GM21515 (cell line): ENCODE measurements at regions not wholly inside any gene's neighbourhood (a gene's known extent, or its start where the extent isn't known, plus 50 kb on each side); places are given as distances from the start of the nearest gene placed in this dataset.

Experiments
- ATAC-seq: cut with Tn5 transposase; IDR thresholded peaks from one replicate; pipeline ENCODE4 v1.9.1; 2021; ENCODE audit not compliant: unreplicated experiment

DNA sequence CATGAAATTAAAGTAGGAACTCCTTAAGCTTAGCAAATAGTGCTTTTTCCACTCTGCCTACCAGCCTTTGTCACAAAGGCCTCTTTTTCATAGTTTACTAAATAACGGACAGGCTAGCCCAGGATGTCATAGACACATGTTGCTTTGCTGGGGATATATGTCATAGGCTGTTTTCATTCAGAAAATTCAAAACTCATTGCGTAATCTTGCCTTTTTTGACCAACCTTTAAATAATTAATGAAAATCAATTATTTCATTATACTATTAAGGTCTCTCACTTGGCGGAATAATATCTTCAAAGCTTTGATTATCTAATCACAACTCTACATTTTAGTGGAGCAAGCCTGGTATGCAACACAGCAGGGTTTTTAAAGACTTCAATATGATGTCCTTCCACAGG is 1245.7 kb upstream of the LRRTM1 start:
- no peak for ATAC-seq

DNA sequence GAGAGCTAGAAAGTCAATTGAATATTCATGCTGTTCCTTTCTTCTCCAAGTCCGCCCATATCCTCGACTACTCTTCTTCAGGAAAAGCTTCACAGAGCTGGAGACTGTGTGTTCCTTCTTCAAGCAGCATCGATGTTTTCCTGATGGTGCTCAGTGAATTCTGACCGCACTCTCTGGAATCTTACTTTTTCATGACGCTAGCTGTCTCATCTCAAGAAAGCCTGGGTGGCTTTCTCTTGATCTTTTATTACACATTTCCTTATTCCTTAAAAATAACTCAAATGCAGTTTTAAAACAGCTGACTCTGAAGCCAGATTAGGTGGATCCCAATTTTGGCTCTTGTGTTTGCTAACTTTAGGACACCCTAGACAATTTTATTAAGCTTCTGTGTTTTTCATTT is 1245.1 kb upstream of the LRRTM1 start:
- ATAC-seq: no peak

DNA sequence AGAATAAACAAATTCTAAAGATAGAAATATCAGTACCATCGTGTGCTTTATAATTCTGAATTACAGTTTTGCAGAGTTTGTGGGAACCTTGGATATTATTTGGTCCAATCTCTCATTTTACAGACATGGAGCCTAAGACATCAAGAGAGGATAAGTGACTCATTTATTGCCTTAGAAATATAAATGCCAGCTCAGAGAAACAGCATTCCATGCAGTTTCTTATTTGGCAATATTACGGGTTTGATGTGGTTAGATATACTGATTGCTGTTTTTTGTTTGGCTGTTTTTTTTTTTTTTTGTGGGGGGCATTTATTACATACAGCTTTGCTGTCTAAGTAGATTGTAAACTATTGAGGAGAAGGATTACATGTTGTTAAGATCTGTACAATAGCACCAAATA is 1241.1 kb upstream of the LRRTM1 start:
- ATAC-seq: no peak

DNA sequence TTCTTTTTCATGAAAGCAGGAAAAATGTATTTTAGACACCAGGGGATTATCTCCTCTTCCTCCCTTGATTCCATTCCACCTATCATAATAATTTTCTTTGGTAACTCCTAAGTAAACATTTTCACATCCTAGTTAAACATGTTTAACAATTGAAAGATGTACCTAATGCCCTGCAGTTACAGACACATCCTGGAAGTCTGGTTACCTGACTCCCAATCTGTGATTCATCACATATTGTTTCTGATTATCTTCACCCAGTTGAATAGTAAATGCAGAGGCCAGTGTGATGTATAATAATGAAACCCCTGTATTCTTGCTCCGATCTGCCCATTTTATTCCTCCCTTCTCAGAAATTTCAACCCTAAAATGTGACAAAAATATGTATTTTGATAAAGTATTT is 1237.6 kb upstream of the LRRTM1 start:
- ATAC-seq: no peak

DNA sequence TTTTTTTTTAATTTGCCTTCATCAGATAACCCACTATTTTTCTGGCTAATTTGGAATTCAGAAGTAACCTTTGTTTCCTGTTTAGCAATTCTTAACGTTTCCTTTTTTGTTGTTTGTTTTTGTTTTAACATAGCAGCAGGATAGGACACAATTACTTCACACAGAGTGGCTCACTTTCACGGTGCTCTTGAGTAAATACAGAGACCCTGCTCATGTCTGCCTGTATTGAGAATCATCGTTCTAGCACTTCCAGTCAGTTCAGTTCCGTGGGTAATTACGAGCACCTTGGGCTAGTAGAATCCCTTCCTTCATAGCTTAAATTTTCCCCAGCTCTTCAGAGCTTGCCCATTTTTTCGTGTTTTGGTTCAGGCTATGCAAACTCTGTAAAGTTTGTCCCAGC is 1225.4 kb upstream of the LRRTM1 start:
- no peak for ATAC-seq

DNA sequence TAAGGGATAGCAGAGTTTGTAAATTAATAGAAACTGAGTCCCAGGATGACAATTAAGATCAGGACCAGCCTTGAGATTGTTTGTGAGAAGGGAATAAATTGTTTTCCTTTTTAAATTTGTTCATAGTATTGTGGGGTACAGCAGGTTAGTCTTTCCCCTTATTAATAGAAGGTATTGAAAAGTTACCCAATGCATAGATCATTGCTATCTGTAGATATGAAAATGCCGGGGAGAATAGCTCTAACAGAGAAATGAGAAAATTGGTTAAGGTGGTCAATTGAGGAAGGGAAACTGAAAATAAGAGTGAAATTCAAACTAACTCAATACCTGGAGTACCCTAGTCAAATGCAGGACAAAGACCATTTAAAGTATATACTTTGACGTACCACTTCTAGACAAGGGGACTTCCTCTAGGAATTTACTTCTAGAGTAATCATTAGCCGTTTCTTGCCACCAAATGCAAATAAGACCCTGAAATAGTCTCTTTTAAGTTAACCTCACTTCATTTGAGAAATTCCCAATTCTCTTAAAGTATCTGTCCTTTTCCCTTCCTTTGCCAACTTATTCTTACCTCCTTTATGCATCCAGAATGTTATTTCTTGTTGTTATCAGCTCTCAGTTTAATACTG is 1224.4 kb upstream of the LRRTM1 start:
- no peak for ATAC-seq

DNA sequence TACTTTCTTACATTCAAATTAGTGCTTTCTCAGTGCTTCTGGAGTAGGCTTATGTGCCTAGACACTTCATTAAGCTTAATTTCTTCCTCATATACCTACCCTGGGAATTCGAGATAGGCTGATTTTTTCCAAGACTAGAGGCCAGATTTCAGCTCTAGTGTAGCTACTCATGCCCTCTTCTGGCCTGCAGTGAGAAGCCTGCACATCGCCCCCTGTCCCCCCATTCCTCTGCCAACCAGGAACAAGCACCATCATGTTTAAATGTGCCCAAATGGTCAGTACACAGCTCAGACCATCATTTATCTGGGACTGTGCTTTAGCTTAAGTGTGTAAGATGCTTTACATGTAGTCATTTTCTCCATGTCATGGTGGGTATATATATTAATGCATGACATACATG is 1218.8 kb upstream of the LRRTM1 start:
- ATAC-seq: no peak

DNA sequence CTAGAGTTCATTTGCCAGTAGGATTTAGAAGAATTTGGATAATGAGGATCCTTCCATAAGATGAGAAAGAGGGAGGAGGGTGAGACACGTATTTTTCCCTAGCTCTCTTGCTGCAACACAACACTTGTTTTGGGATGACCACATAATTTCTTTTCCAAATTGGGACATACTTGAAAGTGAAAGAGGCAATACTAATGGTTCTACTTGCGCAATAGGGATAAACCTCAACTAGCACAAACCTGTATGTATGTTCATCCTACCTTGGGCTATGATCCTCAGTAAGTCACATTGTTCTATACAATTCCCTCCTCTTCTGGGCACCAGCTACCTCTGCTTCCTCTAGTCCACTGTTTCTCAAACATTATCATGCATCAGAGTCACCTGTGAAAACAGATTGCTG is 1208.8 kb upstream of the LRRTM1 start:
- no peak for ATAC-seq

DNA sequence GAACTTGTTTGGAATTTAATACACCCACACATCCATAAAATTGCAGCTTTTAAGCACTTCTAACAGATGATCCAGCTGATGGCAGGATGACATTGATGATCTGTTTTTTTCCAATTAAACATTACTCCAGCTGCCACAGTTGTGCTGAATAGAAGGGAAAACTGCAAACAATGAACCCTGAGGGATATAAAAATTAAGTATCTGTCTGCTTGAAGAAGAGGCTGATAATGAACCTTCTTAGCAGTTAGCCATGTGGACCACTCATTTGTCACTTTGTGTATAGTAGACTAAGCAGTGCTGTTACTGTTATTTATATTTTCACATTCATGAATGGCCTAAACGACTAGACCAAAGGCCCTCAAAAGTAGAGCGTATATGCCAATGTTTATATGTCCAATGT is 1201.0 kb upstream of the LRRTM1 start:
- ATAC-seq: no peak

DNA sequence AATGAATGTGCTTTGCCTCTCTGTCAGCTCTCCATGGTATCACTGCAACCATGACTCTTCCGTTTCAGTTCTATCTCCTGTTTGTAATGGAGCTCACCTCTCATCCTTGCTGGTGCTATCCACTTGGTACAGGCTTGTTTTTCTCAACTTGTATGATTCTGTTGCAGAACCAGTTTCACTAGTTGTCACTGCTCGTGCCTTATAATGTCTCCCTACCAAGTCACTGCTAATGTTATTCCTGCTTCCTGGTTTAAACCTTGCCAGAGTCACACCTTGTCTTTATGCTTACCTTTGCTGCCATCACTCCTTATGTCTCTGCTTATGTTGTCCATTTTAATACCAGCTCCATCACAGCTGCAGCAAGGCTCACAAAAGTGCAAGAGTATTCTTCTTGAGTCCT is 1191.0 kb upstream of the LRRTM1 start:
- no peak for ATAC-seq

DNA sequence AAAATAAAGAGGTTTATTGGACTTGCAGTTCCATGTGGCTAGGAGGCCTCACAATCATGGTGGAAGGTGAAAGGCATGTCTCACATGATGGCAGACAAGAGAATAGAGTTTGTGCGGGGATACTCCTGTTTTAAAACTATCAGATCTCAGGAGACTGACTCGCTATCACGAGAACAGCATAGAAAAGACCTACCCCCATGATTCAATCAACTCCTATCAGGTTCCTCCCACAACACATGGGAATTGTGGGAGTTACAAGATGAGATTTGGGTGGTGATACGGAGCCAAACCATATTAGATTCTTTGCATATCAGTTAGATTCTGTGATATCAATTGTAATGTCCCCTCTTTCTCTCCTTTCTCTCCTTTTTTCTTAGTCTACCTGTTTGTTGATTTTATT is 1178.7 kb upstream of the LRRTM1 start:
- no peak for ATAC-seq

DNA sequence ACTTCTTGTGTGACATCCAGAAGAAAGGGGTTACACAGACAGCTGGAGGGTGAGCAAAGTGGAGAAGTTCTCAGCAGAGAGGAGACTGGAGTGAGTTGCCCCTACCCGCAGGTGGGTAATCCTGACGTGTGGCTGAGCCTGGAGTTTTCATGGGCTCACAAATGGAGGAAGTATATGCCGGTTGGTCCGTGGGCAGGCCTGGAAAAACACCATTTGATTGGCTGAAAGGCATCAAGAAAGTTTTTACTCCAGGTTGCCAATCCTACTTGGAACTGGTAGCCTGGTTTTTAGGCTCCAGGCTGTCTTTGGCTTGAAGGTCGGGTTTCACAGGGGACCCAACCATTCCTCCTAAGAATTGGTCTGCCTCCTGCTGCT is 1177.4 kb upstream of the LRRTM1 start:
- no peak for ATAC-seq

DNA sequence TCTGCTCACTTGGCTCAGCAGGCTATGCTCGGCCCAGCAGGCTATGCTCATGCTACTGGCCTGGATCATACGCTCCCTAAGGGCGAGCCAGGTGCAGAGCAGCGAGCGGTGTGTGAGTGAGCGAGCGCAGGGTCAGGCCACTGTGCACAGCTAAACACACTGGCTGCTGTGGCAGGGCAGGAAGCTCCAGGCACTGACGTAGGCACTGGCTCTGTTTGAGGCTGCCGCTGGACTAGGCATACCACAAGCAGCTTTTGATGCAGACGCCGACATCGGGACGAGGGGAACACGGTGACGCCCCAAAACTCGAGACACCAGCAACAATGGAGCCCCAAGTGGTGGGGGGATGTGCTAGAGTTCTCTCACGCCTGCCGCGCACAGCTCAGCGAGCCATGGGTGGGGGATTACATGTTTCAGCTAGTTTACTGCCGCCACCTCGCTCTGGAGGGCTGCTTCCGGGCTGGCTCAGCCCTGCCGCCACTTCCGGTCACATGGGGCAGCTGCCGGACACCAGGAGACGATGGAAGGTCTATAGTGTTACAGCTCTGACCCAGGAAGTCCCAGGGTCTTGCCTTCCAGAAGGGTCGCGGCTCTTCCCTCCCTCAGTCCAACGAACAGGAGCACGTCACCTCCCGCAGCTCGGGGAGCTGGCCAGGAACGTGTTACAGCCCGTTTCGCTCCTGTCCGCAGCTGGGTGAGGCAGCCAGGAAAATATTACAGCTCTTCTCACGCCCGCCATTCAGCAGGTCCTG is 1176.9 kb upstream of the LRRTM1 start:
- no peak for ATAC-seq

DNA sequence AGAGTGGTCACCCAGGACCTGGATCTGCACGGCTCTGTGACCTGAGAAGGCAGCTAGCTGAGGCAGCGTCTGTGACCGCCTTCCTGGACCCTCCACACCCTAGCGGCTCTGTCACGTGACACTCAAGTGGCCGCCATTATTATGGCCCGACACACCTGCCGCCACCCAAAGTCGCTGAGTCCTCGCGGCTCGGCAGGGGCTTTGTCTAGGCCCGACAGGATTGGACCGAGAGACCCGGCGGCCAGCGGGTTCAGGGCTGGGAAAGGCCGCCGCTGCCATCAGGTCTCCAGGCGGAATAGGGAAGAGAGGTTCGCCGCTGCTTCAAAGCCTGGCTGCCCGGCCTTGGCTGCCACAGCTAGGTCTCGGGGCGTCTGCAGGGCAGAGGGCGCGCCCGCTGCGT is 1162.5 kb upstream of the LRRTM1 start:
- no peak for ATAC-seq

DNA sequence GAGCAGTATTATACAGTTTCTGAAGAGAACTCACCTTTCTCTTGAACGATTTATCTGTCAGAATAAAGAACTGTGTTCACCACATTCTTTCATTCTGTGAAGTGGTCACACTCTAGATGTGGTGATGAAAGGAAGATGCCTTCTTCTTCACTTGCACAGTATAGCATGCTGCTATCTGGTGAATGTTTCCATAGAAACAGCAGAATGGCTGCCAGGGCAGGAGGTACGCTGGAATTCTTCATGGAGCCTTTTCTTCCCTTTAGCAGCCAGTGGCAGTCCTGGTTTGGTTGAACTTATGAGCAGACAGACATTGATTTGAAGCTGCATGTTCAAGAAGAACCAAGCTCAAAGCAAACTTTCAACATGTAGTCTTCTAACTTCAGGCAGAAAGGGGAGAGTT is 1157.9 kb upstream of the LRRTM1 start:
- ATAC-seq: no peak

DNA sequence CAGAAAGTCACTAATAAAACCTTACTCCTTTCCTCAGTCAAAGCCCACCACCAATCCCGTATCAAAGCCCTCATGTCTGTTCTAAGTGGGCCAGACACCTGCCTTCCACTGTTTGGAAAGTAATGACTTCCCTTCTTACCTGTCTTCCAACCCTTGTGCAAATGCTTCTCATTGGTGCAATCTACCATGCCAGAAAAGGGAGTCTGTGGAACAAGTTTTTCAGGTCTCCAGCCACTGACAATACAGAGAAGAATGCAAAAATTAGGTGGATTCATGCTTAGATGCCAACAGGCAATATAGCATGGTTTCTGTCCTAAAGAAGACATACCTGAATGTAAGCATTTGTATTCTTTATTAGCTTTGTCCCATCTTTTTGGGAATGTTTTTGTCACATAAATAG is 1140.6 kb upstream of the LRRTM1 start:
- ATAC-seq: no peak

DNA sequence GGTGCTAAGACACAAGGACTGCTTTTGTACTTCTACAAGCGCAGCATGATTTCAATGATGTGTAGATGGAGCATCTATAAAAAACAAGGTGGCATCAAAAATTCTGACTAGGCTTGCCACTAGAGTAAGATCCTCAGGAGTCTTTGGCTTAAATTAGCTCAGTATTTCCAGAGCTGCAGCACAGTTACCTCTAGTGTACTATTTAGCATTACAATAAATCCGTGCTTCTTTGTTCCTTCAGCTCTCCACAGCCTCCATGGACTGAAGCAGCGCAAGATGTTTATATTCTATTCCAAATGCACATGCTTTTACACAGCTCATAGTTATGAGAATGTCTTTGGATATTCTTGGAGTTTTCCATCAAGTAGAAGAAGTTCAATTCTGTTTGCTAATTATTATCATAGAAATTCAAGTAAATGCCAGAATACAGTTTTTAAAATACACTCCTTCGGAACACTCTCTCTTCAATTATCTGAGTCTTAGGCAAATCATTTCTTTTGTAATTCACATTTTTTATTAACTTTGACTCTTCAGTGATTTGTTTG is 1133.0 kb upstream of the LRRTM1 start:
- ATAC-seq: no peak

DNA sequence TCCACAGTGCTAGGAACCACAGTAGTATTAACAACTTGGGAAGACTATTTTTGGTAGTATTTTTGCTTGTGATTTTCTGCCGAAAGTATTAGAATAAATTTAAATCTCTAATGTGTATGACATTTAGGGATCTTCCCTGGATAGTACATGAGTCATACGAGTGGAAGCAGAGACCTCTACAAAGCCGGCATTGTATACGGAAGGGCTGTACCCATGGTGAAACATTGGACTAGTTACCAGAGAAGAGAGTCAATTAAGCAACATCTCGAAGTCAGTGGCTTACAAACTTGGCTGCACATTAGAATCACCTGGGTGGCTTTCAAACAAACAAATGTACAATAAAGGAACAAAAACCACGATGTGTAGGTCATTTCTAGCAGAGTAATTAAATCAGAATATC is 1131.7 kb upstream of the LRRTM1 start:
- no peak for ATAC-seq

DNA sequence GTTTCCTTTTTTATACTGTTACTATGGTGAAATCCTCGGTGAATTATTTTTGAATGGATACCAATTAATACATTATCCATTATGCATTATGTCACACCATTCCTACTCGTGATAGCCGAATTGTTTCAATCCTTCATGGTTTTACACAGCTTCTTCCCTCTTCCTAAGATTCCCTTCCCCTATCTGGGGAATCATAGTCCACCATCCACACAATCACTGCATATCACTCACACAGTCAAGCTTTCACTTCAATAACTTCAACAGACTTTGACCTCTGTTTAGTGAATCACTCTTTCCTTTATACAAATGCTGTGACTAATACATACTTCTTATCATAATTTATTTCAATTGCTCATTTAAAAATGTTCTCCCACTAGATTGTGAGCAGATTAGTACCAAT is 1108.1 kb upstream of the LRRTM1 start:
- ATAC-seq: no peak

DNA sequence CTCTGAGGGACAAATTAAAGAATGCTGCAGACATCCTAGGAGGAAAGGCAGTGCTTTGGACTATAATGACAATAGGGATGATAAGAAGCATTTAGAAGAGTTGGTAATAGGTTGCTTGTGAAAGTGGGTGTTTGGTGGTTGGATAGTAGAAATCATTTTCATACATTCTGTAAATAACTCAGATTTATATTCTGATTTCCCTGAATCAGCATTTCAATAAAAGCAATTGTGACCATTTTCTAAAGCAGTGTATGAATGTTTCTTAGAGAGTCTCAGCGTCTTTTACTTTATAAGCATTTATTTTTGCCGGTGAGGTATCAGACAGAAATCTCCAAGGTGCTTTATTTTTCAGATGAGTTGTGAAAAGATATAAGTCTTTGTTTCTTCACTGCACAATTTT is 1099.0 kb upstream of the LRRTM1 start:
- ATAC-seq: no peak

DNA sequence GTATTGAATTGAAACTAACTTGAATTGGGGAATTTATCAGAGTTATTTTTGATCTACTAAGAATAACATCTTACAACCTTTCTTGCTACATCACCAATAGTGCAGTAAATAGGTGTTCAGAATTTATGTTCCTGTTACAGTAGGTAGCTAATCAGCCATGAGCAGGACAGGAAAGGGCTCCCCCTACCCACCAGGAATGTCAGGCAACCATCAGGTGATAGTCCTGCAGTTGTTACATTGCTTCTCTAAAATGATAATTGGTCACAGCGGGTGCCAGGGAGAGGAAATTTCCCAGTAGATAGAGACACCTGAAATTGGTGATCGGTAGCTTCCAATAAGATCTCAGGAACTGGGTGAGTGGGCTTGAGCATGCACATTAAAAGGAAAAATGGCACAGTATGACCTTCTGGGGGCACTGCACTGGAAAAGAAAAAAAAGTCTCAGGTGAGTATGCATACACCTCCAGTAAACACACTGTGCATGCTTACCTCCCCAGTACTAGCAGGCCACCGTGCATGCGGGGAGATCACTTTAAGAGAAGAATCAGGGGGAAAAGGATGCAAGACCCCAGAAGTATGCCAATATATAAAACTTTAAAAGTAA is 1092.0 kb upstream of the LRRTM1 start:
- no peak for ATAC-seq

DNA sequence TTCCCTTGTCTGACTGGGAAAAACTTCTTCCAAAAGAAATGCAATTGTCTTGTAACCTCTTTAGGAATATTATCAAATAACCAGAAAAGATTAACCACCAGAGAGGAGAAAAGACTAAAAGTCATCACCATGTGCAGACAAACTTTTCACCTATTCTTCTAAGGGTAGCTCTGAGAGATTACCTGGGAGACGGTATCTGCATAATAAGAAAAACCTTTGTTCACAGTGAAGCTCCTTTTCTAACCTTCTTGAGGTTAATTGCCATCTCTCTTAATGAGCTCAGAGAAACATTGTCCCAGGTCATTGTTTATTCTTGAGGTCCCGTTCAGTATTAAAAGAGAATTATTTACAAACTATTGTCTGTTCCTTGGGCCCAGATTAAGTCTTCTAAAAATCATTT is 1091.2 kb upstream of the LRRTM1 start:
- ATAC-seq: no peak
